ENCODE measurements at regions not wholly inside any gene's neighbourhood (a gene's known extent, or its start where the extent isn't known, plus 50 kb on each side); places are given as distances from the start of the nearest gene placed in this dataset.

GRCh38 chr9:108194154-108194553 is 661.6 kb downstream of the ACTL7B start:
- H3K9me3 Mint-ChIP-seq: peaks cover 0 to 37% (median 6%) of the 10 kb centered on the region in 9 donors
- H3K4me1 Mint-ChIP-seq: no peaks in the 10 kb centered on the region
- H3K4me3 Mint-ChIP-seq: no peak overlapping the region
- ATAC-seq: no peak
- H3K36me3 Mint-ChIP-seq: no peaks in the 10 kb centered on the region
- peaks cover 0 to 15% (median 2%) of the 10 kb centered on the region in 5 donors for H3K27me3 Mint-ChIP-seq
- DNase-seq: no peak
- POLR2A ChIA-PET: no interaction called here
- H3K27ac Mint-ChIP-seq: no peak overlapping the region

GRCh38 chr9:108193026-108193710 is 662.6 kb downstream of the ACTL7B start:
- POLR2A ChIA-PET: no interaction called here
- Mint-ChIP-seq H3K4me1 (no peaks in the 10 kb centered on the region), H3K27me3 (peaks cover 0 to 21% (median 2%) of the 10 kb centered on the region in 5 donors), H3K9me3 (peaks cover 0 to 44% (median 5%) of the 10 kb centered on the region in 9 donors), H3K36me3 (no peaks in the 10 kb centered on the region), H3K4me3 (no peak overlapping the region), H3K27ac (no peak overlapping the region)
- ATAC-seq (no peak), DNase-seq (no peak)

- H3K36me3 Mint-ChIP-seq: no peaks in the 10 kb centered on the region
- peaks cover 0 to 46% (median 4%) of the 10 kb centered on the region in 9 donors for H3K9me3 Mint-ChIP-seq
- POLR2A ChIA-PET: no interaction called here
- no peak for DNase-seq
- H3K4me1 Mint-ChIP-seq: no peaks in the 10 kb centered on the region
- H3K27ac Mint-ChIP-seq: no peak overlapping the region
- no peak overlapping the region for H3K4me3 Mint-ChIP-seq
- peaks cover 0 to 21% (median 2%) of the 10 kb centered on the region in 5 donors for H3K27me3 Mint-ChIP-seq
- no peak for ATAC-seq
These were observed 664.7 kb downstream of the ACTL7B start for GRCh38 chr9:108191065-108191464.

- Mint-ChIP-seq H3K4me3 (no peak overlapping the region), H3K36me3 (no peaks in the 10 kb centered on the region), H3K27ac (no peak overlapping the region), H3K9me3 (peaks cover 0 to 35% (median 4%) of the 10 kb centered on the region in 9 donors), H3K4me1 (no peaks in the 10 kb centered on the region), H3K27me3 (peaks cover 0 to 21% (median under 1%) of the 10 kb centered on the region in 5 donors)
- POLR2A ChIA-PET: no interaction called here
- ATAC-seq (no peak), DNase-seq (no peak)
These were observed 666.8 kb downstream of the ACTL7B start for GRCh38 chr9:108188976-108189375.

GRCh38 chr9:108188482-108188881 is 667.3 kb downstream of the ACTL7B start:
- no peak for ATAC-seq
- Mint-ChIP-seq H3K27me3 (peaks cover 0 to 18% (median 0%) of the 10 kb centered on the region in 5 donors), H3K9me3 (peaks cover 0 to 38% (median 4%) of the 10 kb centered on the region in 9 donors), H3K36me3 (no peaks in the 10 kb centered on the region), H3K27ac (no peak overlapping the region), H3K4me1 (no peaks in the 10 kb centered on the region), H3K4me3 (no peak overlapping the region)
- POLR2A ChIA-PET: no interaction called here
- DNase-seq: no peak

GRCh38 chr9:108186642-108187395 is 669.0 kb downstream of the ACTL7B start:
- POLR2A ChIA-PET: no interaction called here
- ATAC-seq (no peak), DNase-seq (no peak)
- Mint-ChIP-seq H3K27ac (no peak overlapping the region), H3K9me3 (peaks cover 0 to 33% (median 4%) of the 10 kb centered on the region in 9 donors), H3K36me3 (no peaks in the 10 kb centered on the region), H3K4me1 (no peaks in the 10 kb centered on the region), H3K27me3 (peaks cover 0 to 11% (median 0%) of the 10 kb centered on the region in 5 donors), H3K4me3 (no peak overlapping the region)

- Mint-ChIP-seq H3K9me3 (peaks cover 0 to 34% (median 4%) of the 10 kb centered on the region in 9 donors), H3K4me3 (no peak overlapping the region), H3K4me1 (peaks cover 0 to 2% (median 0%) of the 10 kb centered on the region in 4 donors), H3K27ac (no peak overlapping the region), H3K36me3 (no peaks in the 10 kb centered on the region), H3K27me3 (peaks cover 0 to 11% (median 0%) of the 10 kb centered on the region in 5 donors)
- ATAC-seq (no peak), DNase-seq (no peak)
- POLR2A ChIA-PET: no interaction called here
These were observed 670.2 kb downstream of the ACTL7B start for GRCh38 chr9:108185613-108186012.

GRCh38 chr9:108184941-108185340 is 670.8 kb downstream of the ACTL7B start:
- peaks cover 0 to 9% (median 0%) of the 10 kb centered on the region in 5 donors for H3K27me3 Mint-ChIP-seq
- no peaks in the 10 kb centered on the region for H3K36me3 Mint-ChIP-seq
- ATAC-seq: no peak
- DNase-seq: no peak
- peaks cover 0 to 2% (median 0%) of the 10 kb centered on the region in 4 donors for H3K4me1 Mint-ChIP-seq
- H3K27ac Mint-ChIP-seq: no peak overlapping the region
- POLR2A ChIA-PET: no interaction called here
- H3K9me3 Mint-ChIP-seq: peaks cover 0 to 33% (median 5%) of the 10 kb centered on the region in 9 donors
- H3K4me3 Mint-ChIP-seq: no peak overlapping the region

GRCh38 chr9:108184009-108184408 is 671.8 kb downstream of the ACTL7B start:
- H3K27me3 Mint-ChIP-seq: peaks cover 0 to 8% (median 0%) of the 10 kb centered on the region in 5 donors
- H3K4me1 Mint-ChIP-seq: peaks cover 0 to 2% (median 0%) of the 10 kb centered on the region in 4 donors

GRCh38 chr9:108182950-108183381 is 672.8 kb downstream of the ACTL7B start:
- POLR2A ChIA-PET: no interaction called here
- no peak for ATAC-seq

More at GRCh38 chr9:108184009-108184408, 671.8 kb downstream of the ACTL7B start:
- DNase-seq (no peak), ATAC-seq (no peak)
- POLR2A ChIA-PET: no interaction called here
- Mint-ChIP-seq H3K36me3 (no peaks in the 10 kb centered on the region), H3K9me3 (peaks cover 0 to 32% (median 5%) of the 10 kb centered on the region in 9 donors), H3K4me3 (no peak overlapping the region), H3K27ac (no peak overlapping the region)

GRCh38 chr9:108182270-108182669 is 673.5 kb downstream of the ACTL7B start:
- peaks cover 0 to 3% (median 0%) of the 10 kb centered on the region in 5 donors for H3K27me3 Mint-ChIP-seq
- no peaks in the 10 kb centered on the region for H3K36me3 Mint-ChIP-seq
- no peak overlapping the region for H3K27ac Mint-ChIP-seq
- ATAC-seq (no peak), DNase-seq (no peak)
- peaks cover 0 to 2% (median 0%) of the 10 kb centered on the region in 4 donors for H3K4me1 Mint-ChIP-seq
- H3K9me3 Mint-ChIP-seq: peaks cover 0 to 23% (median 3%) of the 10 kb centered on the region in 9 donors
- POLR2A ChIA-PET: no interaction called here
- no peak overlapping the region for H3K4me3 Mint-ChIP-seq

More at GRCh38 chr9:108182950-108183381, 672.8 kb downstream of the ACTL7B start:
- H3K36me3 Mint-ChIP-seq: no peaks in the 10 kb centered on the region
- DNase-seq: no peak
- H3K4me1 Mint-ChIP-seq: peaks cover 0 to 2% (median 0%) of the 10 kb centered on the region in 4 donors
- peaks cover 0 to 23% (median 3%) of the 10 kb centered on the region in 9 donors for H3K9me3 Mint-ChIP-seq
- peaks cover 0 to 3% (median 0%) of the 10 kb centered on the region in 5 donors for H3K27me3 Mint-ChIP-seq
- no peak overlapping the region for H3K27ac Mint-ChIP-seq
- no peak overlapping the region for H3K4me3 Mint-ChIP-seq

GRCh38 chr9:108181441-108181840 is 674.3 kb downstream of the ACTL7B start:
- Mint-ChIP-seq H3K36me3 (no peaks in the 10 kb centered on the region), H3K27ac (no peak overlapping the region), H3K9me3 (peaks cover 0 to 23% (median 3%) of the 10 kb centered on the region in 9 donors), H3K4me3 (no peak overlapping the region), H3K4me1 (peaks cover 0 to 2% (median 0%) of the 10 kb centered on the region in 4 donors), H3K27me3 (peaks cover 0 to 3% (median 0%) of the 10 kb centered on the region in 5 donors)
- DNase-seq (no peak), ATAC-seq (no peak)
- POLR2A ChIA-PET: no interaction called here

GRCh38 chr9:108180541-108180940 is 675.2 kb downstream of the ACTL7B start:
- H3K27me3 Mint-ChIP-seq: peaks cover 0 to 3% (median 0%) of the 10 kb centered on the region in 5 donors
- H3K36me3 Mint-ChIP-seq: peaks cover 0 to 6% (median 0%) of the 10 kb centered on the region in 3 donors
- ATAC-seq: no peak
- H3K9me3 Mint-ChIP-seq: peaks cover 2 to 23% (median 6%) of the 10 kb centered on the region in 9 donors
- H3K4me3 Mint-ChIP-seq: no peak overlapping the region
- no peak overlapping the region for H3K27ac Mint-ChIP-seq
- DNase-seq: no peak
- POLR2A ChIA-PET: no interaction called here
- peaks cover 0 to 2% (median 0%) of the 10 kb centered on the region in 4 donors for H3K4me1 Mint-ChIP-seq
